MM.1S (cell line): ENCODE measurements at regions not wholly inside any gene's neighbourhood (a gene's known extent, or its start where the extent isn't known, plus 50 kb on each side); places are given as distances from the start of the nearest gene placed in this dataset.

ENCODE experiments used
- DNase-seq: peaks from one replicate; pipeline ENCODE4 v3.0.0-alpha.2; 2015
- H2AFZ ChIP-seq: fragments of 300-600 bp; sonication (generic); 2 replicates; pipeline ENCODE4 v1.6.0; 2016; ENCODE audit warnings: antibody characterized with exemption, low read length
- H3F3A ChIP-seq: fragments of 300-600 bp; sonication (generic); 2 replicates; pipeline ENCODE4 v1.6.1; 2016; ENCODE audit warnings: mild to moderate bottlenecking, antibody characterized with exemption, low read length, moderate library complexity, mixed read lengths; ENCODE audit not compliant: insufficient read depth
- H3K27ac ChIP-seq: fragments of 300-600 bp; sonication (generic); 2 replicates; pipeline ENCODE4 v1.5.1; 2016; ENCODE audit warnings: mild to moderate bottlenecking, low read length
- H3K27me3 ChIP-seq: fragments of 300-600 bp; sonication (generic); replicated peaks from 2 replicates; pipeline ENCODE4 v1.6.0; 2016; ENCODE audit warnings: low read length; ENCODE audit not compliant: insufficient read depth
- H3K36me3 ChIP-seq: fragments of 300-600 bp; sonication (generic); replicated peaks from 2 replicates; pipeline ENCODE4 v1.6.1; 2016; ENCODE audit warnings: mild to moderate bottlenecking, low read length, mixed read lengths; ENCODE audit not compliant: insufficient read depth
- H3K4me1 ChIP-seq: fragments of 300-600 bp; sonication (generic); 2 replicates; pipeline ENCODE4 v1.6.1; 2016; ENCODE audit warnings: low read length, mixed read lengths
- H3K4me2 ChIP-seq: fragments of 300-600 bp; sonication (generic); 2 replicates; pipeline ENCODE4 v1.6.0; 2016; ENCODE audit warnings: low read depth, low read length
- H3K4me3 ChIP-seq: fragments of 300-600 bp; sonication (generic); 2 replicates; pipeline ENCODE4 v1.5.1; 2016; ENCODE audit warnings: low read length, mixed read lengths
- H3K79me2 ChIP-seq: fragments of 300-600 bp; sonication (generic); 2 replicates; pipeline ENCODE4 v1.6.1; 2016; ENCODE audit warnings: mixed run types, low read length, mixed read lengths
- H3K9ac ChIP-seq: fragments of 300-600 bp; sonication (generic); 2 replicates; pipeline ENCODE4 v1.6.1; 2016; ENCODE audit warnings: low read length, mixed read lengths
- H3K9me2 ChIP-seq: fragments of 300-600 bp; sonication (generic); replicated peaks from 2 replicates; pipeline ENCODE4 v1.6.1; 2016; ENCODE audit warnings: mild to moderate bottlenecking, low read length, mixed read lengths; ENCODE audit not compliant: insufficient read depth
- H3K9me3 ChIP-seq: fragments of 300-600 bp; sonication (generic); replicated peaks from 2 replicates; pipeline ENCODE4 v1.6.1; 2016; ENCODE audit warnings: mild to moderate bottlenecking, low read length, mixed read lengths; ENCODE audit not compliant: insufficient read depth
- H4K20me1 ChIP-seq: fragments of 300-600 bp; sonication (generic); 2 replicates; pipeline ENCODE4 v1.6.1; 2016; ENCODE audit warnings: mild to moderate bottlenecking, low read length, moderate library complexity, mixed read lengths; ENCODE audit not compliant: insufficient read depth
- CTCF ChIP-seq: fragments of 300-600 bp; sonication (generic); IDR thresholded peaks from 2 replicates; pipeline ENCODE4 v1.5.1; 2016; ENCODE audit warnings: antibody characterized with exemption, low read length, mixed read lengths
- EZH2 ChIP-seq: fragments of 300-600 bp; sonication (generic); optimal IDR thresholded peaks from 2 replicates; pipeline ENCODE3; 2017; ENCODE audit warnings: low read depth, mild to moderate bottlenecking, antibody characterized with exemption, low read length, mixed read lengths
- EZH2phosphoT487 ChIP-seq: fragments of 300-600 bp; sonication (generic); IDR thresholded peaks from 2 replicates; pipeline ENCODE4 v1.6.1; 2018; ENCODE audit warnings: antibody characterized with exemption, low read length

GRCh38 chr14:50047274-50047676, 69.1 kb downstream of the VCPKMT start:
- no peak for DNase-seq
- H3K36me3 ChIP-seq, result no peaks in the 10 kb centered on the region
- no peaks in the 10 kb centered on the region for H3K9me3 ChIP-seq
- no peaks in the 10 kb centered on the region for H4K20me1 ChIP-seq
- peaks cover 9% of the 10 kb centered on the region for H3K4me1 ChIP-seq
- H3K9me2 ChIP-seq, result no peaks in the 10 kb centered on the region
- H3K27ac ChIP-seq, result no peak overlapping the region
- H3K27me3 ChIP-seq, result no peaks in the 10 kb centered on the region
- H3K4me3 ChIP-seq, result no peak overlapping the region
- H2AFZ ChIP-seq, result no peak overlapping the region
- no peak overlapping the region for H3K9ac ChIP-seq
- TF ChIP-seq EZH2, result no peak
- TF ChIP-seq CTCF, result no peak
- TF ChIP-seq EZH2phosphoT487, result no peak
- no peak overlapping the region for H3K4me2 ChIP-seq
- no peaks in the 10 kb centered on the region; the same call in 1 of the 2 replicates for H3F3A ChIP-seq
- H3K79me2 ChIP-seq, result no peaks in the 10 kb centered on the region

GRCh38 chr14:50049093-50049492, 67.3 kb downstream of the VCPKMT start:
- no peak for TF ChIP-seq EZH2
- no peak for TF ChIP-seq CTCF
- no peak for TF ChIP-seq EZH2phosphoT487
- no peaks in the 10 kb centered on the region for H3K9me3 ChIP-seq

GRCh38 chr14:50049703-50050570, 66.4 kb downstream of the VCPKMT start:
- Histone ChIP-seq H3K79me2 (no peaks in the 10 kb centered on the region), H3K9me3 (no peaks in the 10 kb centered on the region), H3K4me2 (no peak overlapping the region), H4K20me1 (no peaks in the 10 kb centered on the region), H3K4me3 (no peak overlapping the region), H3K36me3 (no peaks in the 10 kb centered on the region), H2AFZ (no peak overlapping the region), H3K9me2 (no peaks in the 10 kb centered on the region), H3F3A (no peaks in the 10 kb centered on the region), H3K9ac (no peak overlapping the region), H3K27me3 (no peaks in the 10 kb centered on the region), H3K27ac (no peak overlapping the region), H3K4me1 (no peaks in the 10 kb centered on the region)
- DNase-seq, result no peak
- no peak for TF ChIP-seq CTCF
- no peak for TF ChIP-seq EZH2
- no peak for TF ChIP-seq EZH2phosphoT487

More at GRCh38 chr14:50049093-50049492, 67.3 kb downstream of the VCPKMT start:
- H3K9ac ChIP-seq, result no peak overlapping the region
- H3K9me2 ChIP-seq, result no peaks in the 10 kb centered on the region
- H3K4me2 ChIP-seq, result no peak overlapping the region
- no peak overlapping the region for H3K27ac ChIP-seq
- no peaks in the 10 kb centered on the region for H3K36me3 ChIP-seq
- no peak overlapping the region for H3K4me3 ChIP-seq
- no peaks in the 10 kb centered on the region for H3K79me2 ChIP-seq
- no peaks in the 10 kb centered on the region for H4K20me1 ChIP-seq
- H3K4me1 ChIP-seq, result peaks cover 6% of the 10 kb centered on the region
- H2AFZ ChIP-seq, result no peak overlapping the region
- H3K27me3 ChIP-seq, result no peaks in the 10 kb centered on the region
- H3F3A ChIP-seq, result no peaks in the 10 kb centered on the region; the same call in 1 of the 2 replicates
- no peak for DNase-seq
